Stimulated activated naive CD8-positive, alpha-beta T cell treated with anti-CD3 and anti-CD28 coated beads, Interleukin-15, Interleukin-2, amounts not matched to agents 100 U/mL and 50 U/mL, for 24 hours (primary cell): ENCODE measurements at regions not wholly inside any gene's neighbourhood (a gene's known extent, or its start where the extent isn't known, plus 50 kb on each side); places are given as distances from the start of the nearest gene placed in this dataset.
"Not testable (repeated sequence)": the region's sequence is repeated elsewhere in the genome, so short reads cannot be mapped to it uniquely, and the experiment has no call there.

Experiments
- ATAC-seq: fragments of 150-1000 bp; cut with Tn5 transposase; one replicate; pipeline ENCODE4 v1.10.0; 2021
- DNase-seq: peaks from one replicate; pipeline ENCODE4 v3.0.0; 2021

DNA sequence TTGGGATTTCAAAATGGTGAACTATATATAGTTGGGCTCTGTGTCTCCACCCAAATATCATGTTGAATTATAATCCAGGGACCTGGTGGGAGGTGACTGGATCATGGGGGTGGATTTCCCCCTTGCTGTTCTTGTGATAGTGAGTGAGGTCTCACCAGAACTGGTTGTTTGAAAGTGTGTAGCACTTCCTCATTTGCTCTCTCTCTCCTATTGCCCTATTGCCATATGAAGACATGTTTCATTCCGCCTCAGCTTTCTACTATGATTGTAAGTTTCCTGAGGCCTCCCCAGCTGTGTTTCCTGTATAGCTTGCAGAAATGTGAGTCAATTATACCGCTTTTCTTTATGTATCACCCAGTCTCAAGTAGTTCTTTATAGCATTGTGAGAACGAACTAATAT is 545.6 kb downstream of the TRAM1L1 start:
- DNase-seq, result no peak
- no peak for ATAC-seq

DNA sequence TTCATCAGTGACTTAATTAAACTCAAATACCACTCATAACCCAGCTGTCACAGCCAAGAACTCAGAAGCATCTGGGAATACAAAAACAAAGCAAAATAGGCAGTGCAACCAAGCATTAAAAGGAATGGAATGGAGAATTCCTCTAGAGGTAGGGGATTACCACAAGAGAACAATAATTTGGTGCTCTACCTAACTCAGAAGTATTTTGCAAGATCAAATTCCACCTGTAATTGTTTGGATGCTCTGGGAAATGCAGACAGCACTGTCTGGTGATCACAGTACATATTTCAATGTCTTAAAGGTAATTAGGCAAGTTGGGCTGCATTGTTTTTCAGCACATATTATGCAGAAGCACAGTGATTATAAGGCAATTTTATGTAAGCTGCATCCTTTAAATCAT is 547.5 kb downstream of the TRAM1L1 start:
- ATAC-seq (no peak), DNase-seq (no peak)

DNA sequence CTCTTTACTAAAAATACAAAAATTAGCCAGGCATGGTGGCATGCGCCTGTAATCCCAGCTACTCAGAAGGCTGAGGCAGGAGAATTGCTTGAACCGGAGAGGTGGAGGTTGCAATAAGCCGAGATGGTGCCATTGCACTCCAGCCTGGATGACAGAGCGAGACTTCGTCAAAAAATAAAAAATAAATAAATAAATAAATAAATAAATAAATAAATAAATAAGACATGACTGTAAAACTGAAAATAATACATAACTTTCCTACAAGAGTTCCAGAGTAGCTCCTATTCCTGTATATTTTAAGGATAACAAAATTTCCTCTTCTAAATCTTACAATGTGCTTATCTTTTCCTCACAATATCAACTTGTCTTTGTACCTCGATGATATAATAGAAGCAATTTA is 549.4 kb downstream of the TRAM1L1 start:
- DNase-seq, ATAC-seq: not testable (repeated sequence)

DNA sequence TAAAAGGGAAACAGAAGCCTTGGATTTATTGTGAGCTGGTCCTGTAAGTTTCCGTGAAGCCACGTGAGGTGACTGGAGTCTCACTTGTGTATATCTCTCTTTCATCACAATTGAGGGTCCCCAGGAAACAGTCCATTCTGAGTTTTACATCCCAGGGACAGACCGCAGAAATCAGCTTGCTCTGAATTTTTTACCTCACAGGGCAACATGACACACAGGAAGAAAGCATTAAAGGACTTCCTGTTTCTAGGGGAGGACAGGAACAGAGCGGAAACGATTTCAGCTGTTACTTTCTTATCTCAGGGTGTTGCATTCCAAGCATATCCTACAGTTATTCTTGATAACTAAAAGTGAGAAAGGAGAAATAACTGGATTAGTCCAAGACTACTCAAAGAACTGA is 553.5 kb downstream of the TRAM1L1 start:
- ATAC-seq, result no peak
- no peak for DNase-seq

DNA sequence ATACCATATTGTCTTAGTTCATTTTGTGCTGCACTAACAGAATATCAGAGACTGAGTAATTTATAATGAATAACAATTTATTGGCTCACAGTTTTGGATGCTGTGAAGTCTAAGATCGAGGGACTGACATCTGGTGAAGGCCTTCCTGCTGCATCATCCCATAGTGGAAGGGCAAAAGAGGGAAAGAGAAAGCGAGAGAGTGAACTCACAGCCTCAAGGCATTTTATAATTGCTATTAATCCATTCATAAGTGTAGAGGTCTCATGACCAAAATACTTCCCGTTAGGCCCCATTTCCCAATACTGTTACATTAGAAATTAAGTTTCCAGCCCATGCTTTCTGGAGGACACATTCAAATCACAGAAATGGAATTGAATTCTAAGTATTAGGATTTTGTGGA is 554.4 kb downstream of the TRAM1L1 start:
- DNase-seq (no peak), ATAC-seq (no peak)

DNA sequence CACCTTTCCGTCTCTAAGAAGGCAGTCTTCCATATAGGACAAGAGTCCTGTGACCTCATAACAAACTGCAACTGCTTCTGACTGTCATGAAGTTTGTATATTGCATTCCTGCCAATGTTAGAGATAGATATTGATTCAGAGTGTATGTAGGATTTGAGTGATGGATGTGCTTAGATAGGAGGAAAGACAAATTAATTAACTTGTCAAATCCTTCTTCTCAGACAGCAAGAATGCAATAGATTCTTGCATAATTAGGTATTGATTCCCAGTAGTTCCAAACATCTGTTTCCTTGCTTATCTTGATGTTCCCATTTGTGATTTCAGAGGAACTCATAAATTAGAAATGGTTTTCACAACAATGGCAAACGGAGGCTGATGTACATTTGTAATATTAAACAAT is 555.3 kb downstream of the TRAM1L1 start:
- DNase-seq, result no peak
- ATAC-seq, result no peak

DNA sequence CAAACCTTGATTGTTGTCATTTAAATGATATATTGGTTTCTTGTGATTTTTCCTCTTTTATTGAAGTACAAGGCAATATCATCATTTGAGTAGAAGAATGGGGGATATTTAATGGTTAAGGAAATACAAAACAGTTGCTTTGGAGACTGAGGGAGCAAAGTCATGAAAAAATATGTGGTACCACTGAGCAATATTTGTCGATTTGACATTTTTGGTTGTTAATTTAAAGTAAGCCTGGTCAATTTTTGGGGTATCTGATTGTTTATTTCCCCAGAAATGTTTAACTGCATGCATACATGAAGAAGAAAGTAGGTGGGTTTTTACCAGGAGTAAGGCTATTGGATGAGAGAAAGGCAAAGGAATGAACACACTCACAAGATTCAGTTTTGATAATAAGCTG is 556.2 kb downstream of the TRAM1L1 start:
- DNase-seq (no peak), ATAC-seq (no peak)

DNA sequence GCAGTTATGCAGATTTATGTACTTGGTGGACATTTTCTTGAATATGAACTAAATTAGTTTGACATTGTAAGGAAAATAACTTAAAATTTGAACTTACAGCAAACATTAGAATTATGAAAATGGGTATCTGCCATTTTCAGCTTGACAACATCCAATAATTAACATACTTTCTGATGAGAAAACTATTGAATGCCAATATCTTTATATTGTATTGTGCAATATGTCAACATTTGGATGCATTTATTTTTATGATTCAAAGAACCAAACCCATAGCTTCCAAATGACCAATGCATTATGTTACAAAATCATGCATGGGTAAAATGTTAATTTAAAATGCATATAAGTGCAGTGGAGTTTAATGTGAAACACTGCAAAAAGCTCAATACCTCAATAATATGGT is 562.5 kb downstream of the TRAM1L1 start:
- ATAC-seq (no peak), DNase-seq (no peak)

DNA sequence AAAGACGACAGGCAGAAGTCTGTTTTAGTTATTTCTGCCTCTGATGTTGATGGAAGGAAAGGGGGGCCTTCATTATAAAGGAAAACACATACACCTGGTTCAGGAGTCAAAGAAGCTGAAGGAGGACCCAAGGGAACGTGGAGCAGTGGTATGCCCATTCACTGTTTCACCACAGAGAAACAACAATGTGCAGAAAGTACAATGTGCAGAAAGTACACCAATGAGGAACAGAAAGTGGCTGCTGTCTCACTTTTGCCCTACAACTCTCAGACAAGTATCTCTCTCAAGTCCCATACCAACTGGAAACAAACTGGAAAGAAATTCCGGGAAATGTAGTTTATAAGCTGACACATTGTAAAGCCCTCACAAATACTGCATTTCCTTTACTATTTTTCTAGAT is 564.5 kb downstream of the TRAM1L1 start:
- ATAC-seq (no peak), DNase-seq (no peak)

DNA sequence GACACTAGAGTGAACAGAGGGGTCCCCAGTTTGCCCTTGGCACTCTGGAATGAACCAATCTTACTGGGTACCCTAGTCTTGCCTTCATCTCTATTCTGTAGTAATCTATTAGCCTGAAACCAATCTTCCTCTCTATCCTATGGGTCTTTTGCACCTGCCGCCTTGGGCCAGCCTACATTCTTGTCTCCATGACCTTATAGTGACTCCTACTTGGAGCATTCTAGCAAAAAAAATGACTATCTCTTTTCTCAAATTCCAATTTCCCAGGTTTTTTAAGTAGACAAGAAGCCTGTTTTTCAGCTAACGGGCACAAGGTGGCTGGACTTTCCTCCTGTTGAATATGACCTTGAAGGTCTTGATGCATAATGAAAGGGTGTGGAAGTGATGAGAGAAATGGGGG is 568.7 kb downstream of the TRAM1L1 start:
- DNase-seq, result no peak
- ATAC-seq, result no peak

DNA sequence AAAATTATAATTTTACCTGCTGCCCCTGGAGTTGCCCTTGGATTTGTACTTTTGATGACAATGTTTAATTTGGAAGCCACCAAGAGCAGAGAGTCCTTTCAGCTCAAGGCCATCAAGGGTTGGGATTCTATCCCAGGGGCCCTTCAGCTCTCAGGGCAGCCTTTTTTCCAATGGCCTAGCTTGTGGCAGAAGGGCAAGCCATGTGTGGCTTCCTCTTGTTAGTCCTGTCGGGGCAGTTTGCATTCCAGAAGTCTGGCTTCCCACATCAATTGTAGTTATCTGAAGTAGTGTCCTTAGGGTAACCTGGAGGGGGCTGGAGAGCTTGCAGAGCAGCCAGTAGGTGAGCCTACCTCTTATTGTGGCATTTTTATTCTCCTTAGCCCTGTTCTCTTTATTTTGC is 569.4 kb downstream of the TRAM1L1 start:
- no peak for DNase-seq
- no peak for ATAC-seq

DNA sequence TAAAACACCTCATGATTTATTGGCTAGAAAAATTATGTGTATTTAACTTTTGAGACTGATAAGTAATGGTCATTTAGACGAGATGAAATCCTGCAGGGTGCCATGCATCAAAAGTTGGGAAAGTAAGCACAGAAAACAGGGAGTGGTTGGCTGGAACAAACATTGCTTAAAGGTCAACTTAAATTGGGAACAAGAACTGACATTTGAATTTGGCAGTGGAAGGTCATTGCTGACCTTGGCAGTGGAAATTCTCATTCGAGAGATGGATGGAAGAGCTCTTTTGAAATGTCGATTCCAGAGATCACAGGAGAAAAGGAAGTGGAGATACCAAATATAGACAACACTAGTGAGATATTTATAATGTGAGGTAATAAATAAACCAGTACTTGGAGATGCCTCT is 572.8 kb downstream of the TRAM1L1 start:
- no peak for DNase-seq
- no peak for ATAC-seq

DNA sequence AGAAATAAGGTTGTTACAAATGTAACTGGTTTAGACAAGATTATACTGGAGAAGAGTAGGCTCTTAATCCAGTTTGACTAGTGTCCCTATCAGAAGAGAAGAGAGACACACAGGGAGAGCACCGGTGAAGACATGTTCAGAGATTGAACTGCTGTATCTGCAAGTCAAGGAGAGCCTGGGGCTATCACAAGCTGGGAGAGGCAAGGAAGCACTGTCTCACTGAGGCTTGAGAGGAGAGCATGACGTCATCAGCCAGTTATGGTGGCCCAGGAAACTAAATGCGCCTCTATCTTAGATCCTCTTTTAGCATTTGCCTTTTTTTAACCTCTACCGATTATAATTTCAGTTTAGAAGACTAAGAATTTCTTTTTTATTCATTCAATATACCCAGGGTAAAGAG is 583.4 kb downstream of the TRAM1L1 start:
- ATAC-seq, result no peak
- DNase-seq, result no peak

DNA sequence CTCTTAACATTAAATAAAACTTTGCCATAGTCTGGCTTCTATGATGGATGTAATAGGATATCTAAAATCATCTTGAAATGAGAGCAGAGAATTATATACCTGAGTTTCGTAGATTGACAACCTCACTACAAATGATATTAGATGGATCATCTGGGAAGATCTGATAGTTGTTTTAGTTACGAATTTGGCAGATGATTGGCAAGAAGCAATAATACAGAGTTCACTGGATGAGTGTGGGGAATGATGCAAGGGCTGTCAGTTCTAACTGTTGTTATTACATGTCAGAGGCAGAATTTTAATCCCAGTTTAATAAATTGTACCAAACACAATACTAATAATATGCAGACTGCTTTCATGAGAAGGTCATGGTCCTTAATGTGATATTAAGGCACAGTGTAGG is 585.2 kb downstream of the TRAM1L1 start:
- DNase-seq (no peak), ATAC-seq (no peak)

DNA sequence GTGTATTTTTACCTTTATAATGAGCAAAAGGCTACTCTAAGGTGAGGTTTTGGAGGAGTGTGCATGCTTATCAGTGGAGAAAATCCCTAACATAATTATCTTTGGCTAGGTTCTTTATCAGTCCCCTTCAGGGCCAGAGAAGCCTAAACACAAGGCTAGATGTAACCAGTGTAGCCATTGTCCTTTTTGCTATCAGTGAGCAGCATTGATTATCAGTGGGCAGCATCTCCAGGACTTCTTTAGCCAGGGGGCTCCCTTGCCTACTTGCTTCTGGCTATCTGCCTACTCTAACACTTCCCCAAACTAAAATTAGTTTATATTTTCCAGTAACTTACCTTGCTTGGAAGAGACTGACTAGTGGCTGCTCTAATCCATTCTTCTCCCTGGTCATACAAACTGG is 595.6 kb downstream of the TRAM1L1 start:
- DNase-seq (no peak), ATAC-seq (no peak)

DNA sequence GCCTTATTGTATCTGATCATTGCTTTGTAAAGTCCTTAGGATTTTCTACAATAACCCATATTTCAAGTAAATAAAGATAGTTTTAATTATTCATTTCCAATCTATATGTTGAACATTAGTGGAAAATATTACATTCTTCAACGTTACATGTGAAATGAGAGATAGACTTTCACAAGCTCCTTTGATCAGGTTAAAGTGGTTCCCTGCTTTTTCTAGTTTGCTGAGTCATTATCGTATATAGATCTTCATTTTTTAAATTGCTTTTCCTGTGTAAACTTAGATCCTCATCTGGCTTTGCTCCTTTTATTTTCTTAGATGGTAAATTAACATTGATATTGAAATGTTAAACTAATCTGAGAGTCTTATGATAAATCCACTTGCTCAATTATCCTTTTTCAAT is 599.0 kb downstream of the TRAM1L1 start:
- no peak for DNase-seq

DNA sequence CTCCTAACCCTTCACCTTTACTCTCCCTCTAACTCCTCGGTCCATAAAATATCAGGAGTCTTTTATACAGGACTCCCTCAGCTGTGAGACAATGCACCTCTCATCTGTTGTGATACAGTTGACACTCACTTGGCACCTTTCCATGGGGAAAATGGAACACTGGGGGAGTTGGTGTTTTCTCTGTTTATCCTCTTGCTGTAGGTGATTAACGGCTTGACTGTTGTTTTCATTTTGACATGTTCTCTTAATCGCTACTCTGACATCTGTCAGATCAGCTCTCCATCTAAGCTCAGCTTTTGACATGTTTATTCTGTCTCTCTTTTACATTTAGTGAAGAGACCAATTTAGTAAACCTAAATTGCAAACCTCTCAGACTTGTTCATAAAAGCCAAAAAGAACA is 604.8 kb downstream of the TRAM1L1 start:
- ATAC-seq (no peak), DNase-seq (no peak)

More for the DNA sequence above, 599.0 kb downstream of the TRAM1L1 start:
- no peak for ATAC-seq

DNA sequence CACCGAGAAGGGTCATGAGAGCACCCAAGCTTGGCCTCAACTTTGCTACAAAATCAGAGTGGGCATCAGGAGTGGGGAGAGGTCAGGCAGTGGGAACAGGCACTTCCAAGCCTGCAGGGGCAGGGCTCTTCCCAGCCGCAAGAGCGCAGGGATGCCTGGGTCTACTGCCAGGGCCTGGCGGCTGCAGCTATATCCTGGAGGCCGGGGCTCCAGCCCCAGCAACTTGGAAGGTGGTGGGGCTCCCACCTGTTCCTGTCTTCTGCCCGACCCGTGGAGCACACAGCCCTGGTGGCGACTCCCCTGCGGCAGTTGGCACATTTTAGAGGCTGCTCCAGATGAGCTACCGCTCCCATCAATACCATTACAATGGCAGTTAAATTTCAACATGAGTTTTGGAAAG is 607.0 kb downstream of the TRAM1L1 start:
- no peak for DNase-seq
- no peak for ATAC-seq

DNA sequence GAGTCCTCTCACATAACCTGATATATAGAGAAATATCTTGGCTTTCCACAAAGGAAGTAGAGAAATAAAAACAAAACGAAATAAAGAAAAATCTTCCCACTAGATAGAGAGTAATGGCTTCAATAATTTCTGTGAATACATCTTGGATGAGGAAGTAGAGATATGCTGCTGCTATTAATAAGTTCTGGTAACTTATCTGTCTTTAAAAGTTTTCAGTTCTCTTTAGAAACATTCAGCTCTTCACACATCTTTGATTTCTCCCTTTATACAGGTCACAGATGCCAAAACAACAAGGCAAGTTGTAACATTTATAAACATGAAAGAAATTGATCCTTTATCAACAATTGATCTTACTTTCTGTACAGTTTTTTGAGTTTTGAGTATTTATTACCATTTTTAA is 615.8 kb downstream of the TRAM1L1 start:
- no peak for DNase-seq

DNA sequence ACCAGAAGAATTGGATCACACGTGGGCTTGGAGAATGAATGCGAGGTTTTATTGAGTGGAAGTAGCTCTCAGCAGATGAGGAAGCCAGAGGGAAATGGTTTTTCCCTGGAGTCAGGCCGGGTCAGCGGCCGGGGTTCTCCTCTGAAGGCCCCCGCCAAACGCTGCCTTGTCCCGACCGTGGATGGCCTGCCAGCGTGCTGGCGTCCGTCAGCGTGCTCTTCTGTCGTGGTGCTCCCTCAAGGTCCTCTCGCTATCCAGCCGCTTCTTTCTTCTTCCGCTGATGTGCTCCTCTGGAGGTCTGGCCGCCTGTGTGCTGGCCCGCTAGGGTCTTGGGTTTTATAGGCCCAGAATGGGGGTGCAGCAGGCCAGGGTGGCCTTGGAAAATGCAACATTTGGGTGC is 632.2 kb downstream of the TRAM1L1 start:
- no peak for ATAC-seq
- DNase-seq, result no peak

More for the DNA sequence above, 615.8 kb downstream of the TRAM1L1 start:
- ATAC-seq, result no peak

DNA sequence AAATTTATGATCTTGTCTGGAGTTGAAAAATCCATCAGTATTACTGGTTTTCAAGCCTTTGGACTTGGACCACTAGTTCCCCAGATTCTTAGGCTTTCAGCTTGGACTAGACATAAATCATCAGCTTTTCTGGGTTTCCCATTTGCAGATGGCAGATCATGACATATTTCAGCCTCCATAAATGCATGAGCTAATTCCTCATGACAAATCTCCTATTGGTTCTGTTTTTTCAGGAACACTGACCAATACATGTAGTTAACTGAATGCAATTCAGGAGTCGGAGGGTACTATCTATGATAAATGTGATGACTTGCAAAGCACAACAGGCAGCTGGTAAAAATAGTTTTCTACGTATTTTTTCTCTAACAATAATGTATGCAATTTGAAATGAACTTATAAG is 635.6 kb downstream of the TRAM1L1 start:
- no peak for ATAC-seq
- DNase-seq, result no peak

DNA sequence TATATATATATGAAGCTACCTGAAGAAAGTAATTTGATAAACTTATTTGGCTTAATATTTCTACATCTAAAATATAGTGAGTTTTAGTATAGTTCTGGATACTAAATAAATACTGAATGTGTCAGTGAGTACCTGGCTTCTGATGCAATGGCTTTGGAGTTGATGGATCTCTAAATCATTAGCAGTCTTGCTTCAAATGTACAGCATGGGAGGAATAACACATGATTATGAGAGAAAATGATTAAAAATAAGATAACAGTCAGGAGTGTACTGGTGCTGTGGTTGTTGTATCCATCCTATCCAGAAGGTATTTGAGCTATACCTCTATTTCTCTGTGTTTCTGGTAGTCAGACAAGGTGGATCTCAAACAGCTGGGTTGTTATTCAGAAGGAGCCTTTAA is 641.3 kb downstream of the TRAM1L1 start:
- ATAC-seq, result no peak
- DNase-seq, result no peak

DNA sequence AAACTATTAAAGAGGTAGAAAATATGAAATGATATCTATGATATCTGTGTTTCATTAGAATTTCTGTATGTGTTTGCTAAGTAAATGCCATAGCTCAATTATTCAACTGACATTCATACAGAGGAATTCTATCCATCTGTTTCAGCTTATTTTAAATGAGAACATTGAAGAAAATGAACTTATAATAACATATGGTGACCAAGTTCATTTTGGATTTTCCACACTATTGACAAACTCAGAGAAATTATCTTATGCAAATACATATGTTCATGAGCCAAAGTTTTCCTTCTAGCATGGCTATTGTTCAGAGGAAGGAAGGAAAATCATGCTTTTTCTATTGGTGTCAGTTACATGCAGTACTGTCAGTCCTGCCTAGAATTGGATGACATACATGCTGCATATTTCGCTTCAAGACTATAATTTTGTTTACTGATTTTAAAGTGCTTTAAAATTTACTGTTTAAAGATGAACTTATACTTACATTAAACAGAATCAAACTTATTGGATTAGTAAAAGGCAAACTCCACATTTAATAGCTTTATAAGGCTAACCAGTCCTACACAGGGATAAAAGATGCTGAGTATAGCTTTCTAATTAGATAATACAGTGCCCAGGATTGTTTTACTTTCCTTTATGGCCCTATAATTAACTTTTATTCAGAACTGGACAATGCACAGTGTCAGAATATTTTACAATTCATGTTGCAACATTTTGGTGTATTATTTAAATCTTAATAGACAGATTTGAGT is 646.2 kb downstream of the TRAM1L1 start:
- no peak for ATAC-seq
- no peak for DNase-seq

DNA sequence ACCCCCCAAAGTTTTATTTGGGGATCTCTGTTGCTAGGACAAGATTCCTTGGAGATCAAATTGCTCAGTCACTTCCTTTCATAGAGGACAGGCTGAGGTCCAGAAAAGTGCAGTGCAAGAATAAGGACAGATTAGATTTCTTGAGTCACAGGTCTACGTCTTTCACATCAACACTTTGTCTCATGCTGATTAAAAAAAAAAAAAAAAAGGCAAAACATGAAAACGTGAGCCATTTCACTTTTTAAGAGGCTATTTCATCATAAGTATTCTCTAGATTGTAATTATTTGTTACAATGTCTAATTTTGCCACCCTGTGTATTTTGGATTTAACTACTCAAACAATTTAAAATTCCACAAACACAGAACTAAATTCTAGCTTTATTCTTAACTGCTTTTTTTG is 647.0 kb downstream of the TRAM1L1 start:
- no peak for DNase-seq
- no peak for ATAC-seq

DNA sequence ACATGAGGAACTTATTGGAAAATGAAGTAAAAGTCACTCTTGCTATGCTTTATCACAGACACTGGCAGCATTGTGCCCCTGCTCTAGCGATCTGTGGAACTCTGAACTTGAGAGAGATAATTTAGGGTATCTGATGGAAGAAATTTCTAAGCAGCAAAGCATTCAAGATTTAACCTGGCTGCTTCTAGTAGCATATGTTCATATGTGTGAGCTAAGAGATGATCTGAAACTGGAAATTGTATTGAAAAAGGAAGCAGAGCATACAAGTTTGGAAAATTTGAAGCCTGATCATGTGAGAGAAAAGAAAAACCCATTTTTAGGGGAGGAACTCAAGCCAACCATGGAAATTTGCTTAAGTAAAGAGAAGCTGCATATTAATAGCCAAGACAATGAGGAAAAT is 657.7 kb downstream of the TRAM1L1 start:
- DNase-seq (no peak), ATAC-seq (no peak)
